ENCODE measurements at regions not wholly inside any gene's neighbourhood (a gene's known extent, or its start where the extent isn't known, plus 50 kb on each side); places are given as distances from the start of the nearest gene placed in this dataset.
"Not testable (repeated sequence)": the region's sequence is repeated elsewhere in the genome, so short reads cannot be mapped to it uniquely, and the experiment has no call there.

GRCh38 chr17:13659051-13659450, 57.3 kb upstream of the HS3ST3A1 start:
- DNase-seq (ENCODE audit: low spot score) = not testable (repeated sequence)

GRCh38 chr17:13665872-13666635, 64.3 kb upstream of the HS3ST3A1 start:
- no peak for DNase-seq (ENCODE audit: low spot score)

GRCh38 chr17:13671341-13671740, 69.6 kb upstream of the HS3ST3A1 start:
- DNase-seq (ENCODE audit: low spot score) = no peak

- DNase-seq (ENCODE audit: low spot score) = peak; percentile 29
Measured at GRCh38 chr17:13671771-13672170, 70.0 kb upstream of the HS3ST3A1 start.

- no peak for DNase-seq (ENCODE audit: low spot score)
Measured at GRCh38 chr17:13678361-13678760, 76.6 kb upstream of the HS3ST3A1 start.

DNA sequence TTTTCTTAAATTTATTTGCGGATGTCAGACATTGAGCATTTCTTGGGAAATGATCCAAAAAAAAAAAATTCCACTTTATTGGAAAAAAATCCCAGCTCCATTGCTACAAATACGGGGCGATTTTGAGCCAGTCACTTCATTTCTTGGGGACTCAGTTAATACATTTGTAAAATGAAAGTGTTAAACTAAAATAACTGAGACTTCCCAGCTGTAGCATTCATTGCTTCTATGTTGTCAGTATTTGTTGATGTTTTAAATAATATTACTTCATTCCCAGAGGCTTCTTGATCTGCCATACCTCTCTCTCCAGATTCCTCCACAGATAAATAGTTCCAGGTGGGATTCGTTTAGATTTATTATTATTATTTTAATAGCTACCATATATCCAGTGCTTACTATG, 77.1 kb upstream of the HS3ST3A1 start:
- no peak for DNase-seq (ENCODE audit: low spot score)

DNA sequence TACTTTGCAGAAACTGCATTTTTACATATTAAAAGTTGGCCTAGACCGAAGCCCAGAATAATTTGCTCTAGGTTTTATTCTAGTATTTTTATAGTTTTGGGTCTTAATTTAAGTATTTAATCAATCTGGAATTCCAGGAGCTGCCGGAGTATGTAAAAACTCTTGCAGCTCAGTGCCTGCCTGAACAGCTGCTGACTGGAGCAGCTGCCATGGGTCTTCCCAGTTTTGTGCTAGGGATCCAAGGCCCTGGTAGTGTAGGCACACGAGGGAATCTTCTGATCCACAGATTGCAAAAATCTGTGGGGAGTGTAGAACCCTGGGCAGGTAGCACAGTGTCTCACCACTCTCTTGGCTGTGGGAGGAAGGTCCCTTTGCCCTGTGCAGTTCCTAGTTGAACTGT, 87.0 kb upstream of the HS3ST3A1 start:
- no peak for DNase-seq (ENCODE audit: low spot score)

DNA sequence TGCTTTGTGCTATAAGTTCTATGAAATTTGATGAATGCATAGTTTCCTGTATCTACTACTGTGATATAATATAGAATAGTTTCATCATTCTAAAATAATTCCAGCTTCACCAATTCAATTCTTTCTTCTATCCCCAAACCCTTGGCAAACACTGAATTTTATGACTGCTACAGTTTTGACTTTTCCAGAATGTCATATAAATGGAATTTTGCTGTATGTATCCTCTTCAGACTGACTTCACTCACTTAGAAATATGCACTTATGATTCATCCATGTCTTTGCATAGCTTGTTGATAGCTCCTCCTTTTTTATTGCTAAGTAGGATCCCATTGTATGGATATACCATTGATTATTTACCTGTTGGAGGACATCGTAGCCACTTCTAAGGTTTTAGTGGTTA, 89.1 kb upstream of the HS3ST3A1 start:
- no peak for DNase-seq (ENCODE audit: low spot score)

DNA sequence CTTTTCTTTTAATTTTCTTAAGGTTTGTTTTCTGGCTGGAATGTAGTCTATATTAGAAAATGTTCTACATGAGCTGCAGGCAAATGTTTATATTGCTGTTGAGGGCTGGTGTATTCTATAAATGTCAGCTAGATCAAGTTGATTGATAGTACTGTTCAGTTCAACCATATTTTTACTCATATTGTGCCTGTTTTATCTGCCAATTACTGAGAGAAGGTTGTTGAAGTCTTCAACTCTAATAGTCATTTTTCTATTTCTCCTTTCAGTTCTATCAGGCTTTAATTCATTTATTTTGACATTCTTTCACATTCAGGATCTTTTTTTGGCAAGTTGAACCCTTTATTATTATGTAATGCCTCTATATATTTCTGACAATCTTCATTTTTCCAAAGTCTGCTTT, 93.2 kb upstream of the HS3ST3A1 start:
- no peak for DNase-seq (ENCODE audit: low spot score)

DNA sequence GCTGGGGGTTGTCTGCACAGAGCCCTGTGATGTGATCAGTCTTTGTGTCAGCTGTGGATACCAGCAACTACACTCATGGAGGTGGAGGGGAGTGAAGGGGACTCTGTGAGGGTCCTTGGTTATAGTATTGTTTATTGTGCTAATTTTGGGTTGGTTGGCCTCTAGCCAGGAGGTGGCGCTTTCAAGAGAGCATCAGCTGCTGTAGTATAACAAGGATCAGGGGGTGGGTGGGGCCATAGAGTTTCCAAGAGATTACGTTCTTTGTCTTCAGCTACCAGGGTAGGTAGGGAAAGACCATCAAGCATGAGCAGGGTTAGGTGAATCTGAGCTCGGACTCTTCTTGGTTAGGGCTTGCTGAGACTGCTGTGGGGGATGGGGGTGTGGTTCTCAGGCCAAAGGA, 97.1 kb upstream of the HS3ST3A1 start:
- DNase-seq (ENCODE audit: low spot score) = no peak

DNA sequence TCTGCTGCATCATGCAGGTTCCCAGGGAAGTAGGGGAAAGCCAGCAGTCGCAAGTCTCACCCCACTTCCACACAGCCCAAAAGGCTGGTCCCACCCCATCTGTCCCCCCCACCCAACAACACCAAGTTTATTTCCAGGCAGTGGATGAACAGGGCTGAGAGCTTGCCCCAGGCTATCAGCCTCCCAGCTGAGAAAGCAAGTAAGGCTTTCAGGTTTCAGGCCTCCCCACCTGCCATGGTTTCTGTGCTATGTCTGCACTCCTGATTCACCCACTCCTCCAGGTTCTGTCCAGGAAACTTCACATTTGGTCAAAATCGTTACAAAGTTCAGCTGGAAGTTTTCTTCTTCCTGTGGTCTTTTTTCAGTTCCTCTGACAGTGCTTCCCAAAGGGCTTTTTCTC, 97.5 kb upstream of the HS3ST3A1 start:
- no peak for DNase-seq (ENCODE audit: low spot score)

DNA sequence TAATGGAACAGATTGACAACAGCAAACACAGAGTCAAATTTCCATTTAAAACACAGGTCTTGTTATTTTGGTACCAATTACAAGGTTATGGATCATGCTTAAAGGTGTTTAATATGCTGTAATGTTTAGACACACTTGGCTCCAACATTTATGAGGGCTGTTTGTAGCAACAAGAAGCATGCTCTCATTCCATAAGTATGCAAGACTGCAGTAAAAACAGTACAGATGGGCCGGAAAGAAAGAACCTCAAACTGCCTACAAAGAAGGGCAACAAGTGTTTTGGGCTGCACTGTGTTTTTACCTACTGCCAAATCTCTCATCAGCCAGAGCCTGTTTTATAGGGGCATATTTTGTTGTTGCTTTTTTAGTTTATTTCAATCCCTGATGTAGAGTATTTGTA, 100.5 kb upstream of the HS3ST3A1 start:
- DNase-seq (ENCODE audit: low spot score) = peak; percentile 46

DNA sequence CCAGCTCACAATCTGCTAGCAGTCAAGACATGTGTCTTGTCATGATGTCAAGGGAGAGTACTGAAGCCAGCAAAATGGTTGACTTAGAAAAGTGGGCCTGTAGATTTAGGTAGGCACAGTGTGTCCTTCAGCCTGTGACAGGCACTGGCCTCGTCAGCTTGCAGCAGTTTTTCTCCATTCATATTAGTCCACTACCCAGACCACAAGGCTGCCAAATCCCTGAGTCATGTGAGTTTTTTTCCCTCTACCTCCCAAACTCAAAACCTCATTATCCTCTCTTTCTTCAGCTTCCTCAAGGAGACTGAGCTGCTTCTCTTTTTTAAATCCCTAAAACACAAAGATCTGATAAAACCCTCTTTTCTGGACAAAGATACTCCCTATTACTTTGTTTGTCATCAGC, 102.6 kb upstream of the HS3ST3A1 start:
- DNase-seq (ENCODE audit: low spot score) = peak; percentile 56

DNA sequence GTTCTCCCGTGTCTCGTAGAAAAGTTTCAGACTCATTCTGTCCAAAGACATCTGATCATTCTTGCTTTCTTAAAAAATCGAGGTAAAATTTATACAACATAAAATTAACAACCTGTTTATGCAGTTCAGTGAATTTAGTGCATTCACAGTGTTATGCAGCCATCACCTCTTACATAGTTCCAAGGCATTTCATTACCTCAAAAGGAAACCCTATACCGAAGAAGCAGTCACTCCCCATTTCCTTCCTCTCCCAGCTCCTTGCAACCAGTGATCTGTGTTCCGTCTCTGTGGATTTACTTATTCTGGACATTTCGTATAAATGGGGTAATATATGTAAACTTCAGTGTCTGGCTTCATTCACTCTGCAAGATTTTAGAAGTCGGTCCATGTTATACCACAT, 103.5 kb upstream of the HS3ST3A1 start:
- no peak for DNase-seq (ENCODE audit: low spot score)

GRCh38 chr17:13721705-13722104, 120.0 kb upstream of the HS3ST3A1 start:
- DNase-seq (ENCODE audit: low spot score) = no peak

DNA sequence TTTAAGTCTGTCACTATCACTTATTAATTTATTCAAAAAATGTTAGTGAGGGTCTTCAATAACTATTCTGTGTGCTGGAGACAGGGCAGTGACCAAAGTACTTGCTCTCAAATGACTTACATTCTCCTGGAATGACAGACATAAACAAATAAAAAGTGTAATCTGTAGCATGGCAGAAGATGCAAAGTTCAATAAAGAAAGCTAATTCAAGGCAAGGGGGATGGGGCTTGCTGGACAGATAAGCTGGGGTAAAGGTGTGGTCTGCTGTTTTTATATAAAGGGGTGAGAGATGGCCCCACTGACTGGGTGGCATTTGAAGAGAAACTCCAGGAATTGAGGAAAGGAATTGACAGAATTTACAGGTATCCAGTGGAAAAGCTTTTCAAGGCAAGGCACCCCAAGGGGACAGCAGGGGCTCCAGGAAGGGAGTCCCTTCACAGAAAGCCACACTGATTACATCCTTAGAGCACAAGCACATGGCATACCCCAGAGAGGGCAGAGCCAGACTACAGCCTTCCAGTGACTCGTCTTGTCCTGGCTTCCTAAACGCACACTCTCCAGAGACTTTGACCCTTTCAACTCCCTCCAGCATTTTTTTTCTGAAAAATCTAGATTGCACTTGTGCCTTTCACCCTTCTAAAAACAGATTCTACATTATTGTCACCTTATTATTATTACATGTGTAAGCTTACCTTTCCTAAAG, 123.7 kb upstream of the HS3ST3A1 start:
- peak; percentile 72 for DNase-seq (ENCODE audit: low spot score)

DNA sequence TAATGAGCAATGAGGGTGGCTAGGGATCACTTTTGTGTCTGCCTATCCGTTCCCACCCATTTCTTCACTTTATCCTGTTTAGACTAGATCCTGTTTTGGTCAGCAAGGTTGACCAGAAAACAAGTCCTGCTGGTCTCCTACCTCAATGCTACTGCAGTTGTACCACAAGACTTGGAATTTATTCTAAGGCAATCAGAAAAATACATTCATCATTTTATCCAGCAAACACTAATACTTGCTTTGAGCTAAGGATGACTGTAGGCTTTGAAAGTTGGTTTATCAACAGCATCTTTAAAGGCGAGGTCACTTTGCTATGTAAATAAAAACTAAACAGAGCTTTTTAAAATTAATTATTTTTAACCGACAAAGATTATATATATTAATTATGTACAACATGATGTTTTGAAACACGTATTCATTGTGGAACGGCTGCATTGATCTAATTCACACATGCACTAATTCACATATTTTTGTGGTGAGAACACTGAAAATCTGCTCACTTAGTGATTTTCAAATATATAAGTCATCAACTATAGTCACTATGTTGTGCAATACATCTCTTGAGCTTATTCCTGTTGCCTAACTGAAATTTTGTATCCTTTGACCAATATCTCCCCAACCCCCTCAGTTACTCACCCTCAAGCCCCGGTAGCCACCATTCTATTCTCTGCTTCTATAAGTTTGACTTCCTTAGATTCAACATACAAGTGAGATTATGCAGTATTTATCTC, 125.9 kb upstream of the HS3ST3A1 start:
- peak; percentile 37 for DNase-seq (ENCODE audit: low spot score)

GRCh38 chr17:13728781-13729180, 127.1 kb upstream of the HS3ST3A1 start:
- DNase-seq (ENCODE audit: low spot score) = peak; percentile 30

GRCh38 chr17:13729466-13730134, 127.9 kb upstream of the HS3ST3A1 start:
- DNase-seq (ENCODE audit: low spot score) = no peak

- no peak for DNase-seq (ENCODE audit: low spot score)
Measured at GRCh38 chr17:13734880-13735279, 133.2 kb upstream of the HS3ST3A1 start.

DNA sequence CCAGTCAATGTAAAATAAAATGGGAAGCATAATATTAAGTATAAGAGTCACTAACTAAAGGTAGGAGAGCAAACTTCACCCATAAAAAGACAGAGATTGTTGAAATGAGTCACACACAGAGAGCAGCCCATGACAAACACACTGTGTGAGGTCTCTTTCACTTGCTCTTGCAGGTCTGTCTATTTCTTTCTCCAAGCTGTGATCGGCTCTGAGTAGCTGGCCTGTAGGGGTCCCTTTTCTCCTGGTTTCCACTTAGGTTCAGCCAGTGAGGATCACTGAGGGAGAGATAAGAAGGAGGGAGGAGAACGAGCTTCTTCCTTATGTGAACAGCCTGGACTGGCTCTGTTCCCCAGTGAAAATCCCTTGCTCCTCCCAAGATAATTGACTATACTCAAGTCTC, 133.7 kb upstream of the HS3ST3A1 start:
- DNase-seq (ENCODE audit: low spot score) = no peak

- no peak for DNase-seq (ENCODE audit: low spot score)
Measured at GRCh38 chr17:13735861-13736260, 134.1 kb upstream of the HS3ST3A1 start.

Measured in AG20443 (cell line).